ENCODE measurements at regions not wholly inside any gene's neighbourhood (a gene's known extent, or its start where the extent isn't known, plus 50 kb on each side); places are given as distances from the start of the nearest gene placed in this dataset.

- TF ChIP-seq POLR2AphosphoS5 (IDR thresholded peaks at IDR 0.05; ENCODE audit: low read depth), result no peak
- TF ChIP-seq SPI1 (IDR thresholded peaks at IDR 0.05; ENCODE audit: borderline replicate concordance, low read depth), result no peak
- TF ChIP-seq GABPA (IDR thresholded peaks at IDR 0.05; ENCODE audit: low read depth), result no peak
- TF ChIP-seq, protein P1, sequence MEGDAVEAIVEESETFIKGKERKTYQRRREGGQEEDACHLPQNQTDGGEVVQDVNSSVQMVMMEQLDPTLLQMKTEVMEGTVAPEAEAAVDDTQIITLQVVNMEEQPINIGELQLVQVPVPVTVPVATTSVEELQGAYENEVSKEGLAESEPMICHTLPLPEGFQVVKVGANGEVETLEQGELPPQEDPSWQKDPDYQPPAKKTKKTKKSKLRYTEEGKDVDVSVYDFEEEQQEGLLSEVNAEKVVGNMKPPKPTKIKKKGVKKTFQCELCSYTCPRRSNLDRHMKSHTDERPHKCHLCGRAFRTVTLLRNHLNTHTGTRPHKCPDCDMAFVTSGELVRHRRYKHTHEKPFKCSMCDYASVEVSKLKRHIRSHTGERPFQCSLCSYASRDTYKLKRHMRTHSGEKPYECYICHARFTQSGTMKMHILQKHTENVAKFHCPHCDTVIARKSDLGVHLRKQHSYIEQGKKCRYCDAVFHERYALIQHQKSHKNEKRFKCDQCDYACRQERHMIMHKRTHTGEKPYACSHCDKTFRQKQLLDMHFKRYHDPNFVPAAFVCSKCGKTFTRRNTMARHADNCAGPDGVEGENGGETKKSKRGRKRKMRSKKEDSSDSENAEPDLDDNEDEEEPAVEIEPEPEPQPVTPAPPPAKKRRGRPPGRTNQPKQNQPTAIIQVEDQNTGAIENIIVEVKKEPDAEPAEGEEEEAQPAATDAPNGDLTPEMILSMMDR (IDR thresholded peaks at IDR 0.05; ENCODE audit: insufficient read depth, low read length), result no peak
- TF ChIP-seq REST (IDR thresholded peaks at IDR 0.05; ENCODE audit: insufficient replicate concordance, low read depth), result no peak
- no peak for DNase-seq (ENCODE audit: low read depth in 1 of 2, low spot score in 1 of 2)
Observed at GRCh38 chr1:69138172-69138571, 429.6 kb upstream of the LRRC7 start.

DNA sequence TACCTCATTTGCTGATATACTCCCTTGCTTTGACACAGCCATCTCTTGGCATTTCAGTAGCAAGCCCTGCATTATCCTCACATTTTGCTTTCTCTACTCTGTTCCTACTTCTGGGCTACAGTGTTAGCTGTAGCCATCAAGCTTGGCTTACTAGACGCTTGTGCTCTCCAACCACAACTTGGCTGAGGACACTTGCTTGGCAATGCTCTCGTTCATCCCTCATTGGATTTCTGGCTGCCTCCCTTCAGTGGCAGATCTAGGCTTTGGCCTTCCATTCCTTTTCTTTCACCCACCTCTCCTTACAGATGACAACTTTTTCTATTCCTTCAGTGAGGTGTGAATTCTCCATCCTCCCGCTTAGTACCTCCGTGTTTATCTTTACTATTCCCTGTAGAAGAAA lies 428.7 kb upstream of the LRRC7 start:
- DNase-seq (ENCODE audit: low read depth in 1 of 2, low spot score in 1 of 2), result no peak
- TF ChIP-seq, protein P1 (IDR thresholded peaks at IDR 0.05; ENCODE audit: insufficient read depth, low read length), result no peak
- TF ChIP-seq POLR2AphosphoS5 (IDR thresholded peaks at IDR 0.05; ENCODE audit: low read depth) (no peak), GABPA (IDR thresholded peaks at IDR 0.05; ENCODE audit: low read depth) (no peak), SPI1 (IDR thresholded peaks at IDR 0.05; ENCODE audit: borderline replicate concordance, low read depth) (no peak), REST (IDR thresholded peaks at IDR 0.05; ENCODE audit: insufficient replicate concordance, low read depth) (no peak)
- H3K27ac ChIP-seq (replicated peaks), result no peak overlapping the region

More at GRCh38 chr1:69138172-69138571, 429.6 kb upstream of the LRRC7 start:
- H3K4me3 ChIP-seq (replicated peaks; ENCODE audit: insufficient read depth, low read length), result no peak overlapping the region
- H3K27ac ChIP-seq (replicated peaks), result no peak overlapping the region
- H3K27me3 ChIP-seq (ENCODE audit: insufficient read depth, poor library complexity, severe bottlenecking), result no peaks in the 10 kb centered on the region

GRCh38 chr1:69146303-69146702 lies 421.4 kb upstream of the LRRC7 start:
- Histone ChIP-seq H3K27me3 (ENCODE audit: insufficient read depth, poor library complexity, severe bottlenecking) (no peaks in the 10 kb centered on the region), H3K27ac (replicated peaks) (no peak overlapping the region), H3K4me3 (replicated peaks; ENCODE audit: insufficient read depth, low read length) (no peak overlapping the region)
- no peak for DNase-seq (ENCODE audit: low read depth in 1 of 2, low spot score in 1 of 2)
- no peak for TF ChIP-seq SPI1 (IDR thresholded peaks at IDR 0.05; ENCODE audit: borderline replicate concordance, low read depth)
- TF ChIP-seq, protein P1 (IDR thresholded peaks at IDR 0.05; ENCODE audit: insufficient read depth, low read length), result no peak
- no peak for TF ChIP-seq POLR2AphosphoS5 (IDR thresholded peaks at IDR 0.05; ENCODE audit: low read depth)
- no peak for TF ChIP-seq REST (IDR thresholded peaks at IDR 0.05; ENCODE audit: insufficient replicate concordance, low read depth)
- TF ChIP-seq GABPA (IDR thresholded peaks at IDR 0.05; ENCODE audit: low read depth), result no peak

More for the DNA sequence above, 428.7 kb upstream of the LRRC7 start:
- no peak overlapping the region for H3K4me3 ChIP-seq (replicated peaks; ENCODE audit: insufficient read depth, low read length)
- no peaks in the 10 kb centered on the region for H3K27me3 ChIP-seq (ENCODE audit: insufficient read depth, poor library complexity, severe bottlenecking)

Data from HL-60 (cell line).